GM18505 (cell line): ENCODE measurements at regions not wholly inside any gene's neighbourhood (a gene's known extent, or its start where the extent isn't known, plus 50 kb on each side); places are given as distances from the start of the nearest gene placed in this dataset.

Experiments
- ATAC-seq: cut with Tn5 transposase; IDR thresholded peaks from one replicate; pipeline ENCODE4 v1.9.1; 2021; ENCODE audit not compliant: unreplicated experiment
- POLR2A ChIP-seq: IDR thresholded peaks from 4 replicates; pipeline ENCODE4 v1.6.1; 2011; ENCODE audit warnings: borderline replicate concordance; ENCODE audit not compliant: insufficient read depth, insufficient read length; ENCODE audit errors: extremely low read depth

GRCh38 chr7:46745707-46746090 is 824.6 kb upstream of the IGFBP3 start:
- TF ChIP-seq POLR2A = no peak
- ATAC-seq = no peak

DNA sequence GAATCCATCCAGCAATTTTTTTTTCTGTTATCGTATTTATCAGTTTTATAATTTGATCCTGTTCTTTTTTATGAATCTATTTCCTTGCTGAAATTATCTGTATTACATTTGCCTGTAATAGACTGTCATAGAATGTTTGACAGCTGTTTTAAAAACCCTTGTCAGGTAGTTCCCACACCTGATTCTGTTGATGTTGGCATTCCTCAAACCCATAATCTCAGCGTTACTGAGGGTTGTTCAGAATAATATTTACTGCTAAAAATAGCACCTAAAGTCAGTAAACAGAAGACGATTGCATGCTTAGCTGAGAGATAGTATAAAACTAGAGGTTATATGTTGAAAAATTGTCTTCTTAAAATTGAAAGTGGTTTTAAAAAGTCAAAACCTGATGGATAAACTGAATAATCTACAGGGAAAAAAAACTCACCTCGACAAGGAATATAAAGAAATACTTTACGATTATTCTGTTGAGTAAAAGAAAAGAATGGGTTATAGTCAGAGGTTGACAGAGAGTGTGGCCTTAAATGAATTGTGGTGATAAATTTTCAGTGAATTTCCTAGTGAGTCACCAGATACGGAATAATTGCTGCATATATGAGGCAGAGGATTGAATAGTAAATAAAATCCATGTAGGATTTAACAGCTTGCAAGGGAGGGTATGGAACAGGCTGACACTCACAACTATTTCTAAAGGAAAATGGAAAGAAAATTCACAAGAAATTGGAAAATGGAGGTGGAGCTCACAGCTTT is 824.1 kb upstream of the IGFBP3 start:
- ATAC-seq = no peak
- TF ChIP-seq POLR2A = no peak

GRCh38 chr7:46742601-46743000 is 821.5 kb upstream of the IGFBP3 start:
- no peak for TF ChIP-seq POLR2A
- no peak for ATAC-seq

- no peak for ATAC-seq
- TF ChIP-seq POLR2A = no peak
Observed at GRCh38 chr7:46741938-46742540, 821.0 kb upstream of the IGFBP3 start.

DNA sequence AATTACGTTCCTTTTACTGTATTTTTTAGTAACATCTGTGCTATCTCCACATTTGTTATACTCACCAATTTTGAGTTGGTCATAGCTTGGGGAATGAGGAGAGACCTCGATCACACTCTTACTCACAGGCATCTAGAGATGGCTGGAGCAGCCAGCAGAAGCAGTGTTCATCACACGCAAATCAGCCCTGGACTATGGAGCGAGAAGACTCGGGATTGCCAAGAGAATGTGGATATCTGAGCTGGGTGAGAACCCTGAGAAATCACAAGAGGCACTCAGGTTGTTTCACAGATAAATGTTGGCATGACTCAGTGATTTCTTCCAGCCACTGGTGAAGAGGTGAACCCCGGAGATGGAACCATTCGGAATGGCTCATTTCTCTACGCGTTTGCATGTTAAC is 820.1 kb upstream of the IGFBP3 start:
- TF ChIP-seq POLR2A = no peak

DNA sequence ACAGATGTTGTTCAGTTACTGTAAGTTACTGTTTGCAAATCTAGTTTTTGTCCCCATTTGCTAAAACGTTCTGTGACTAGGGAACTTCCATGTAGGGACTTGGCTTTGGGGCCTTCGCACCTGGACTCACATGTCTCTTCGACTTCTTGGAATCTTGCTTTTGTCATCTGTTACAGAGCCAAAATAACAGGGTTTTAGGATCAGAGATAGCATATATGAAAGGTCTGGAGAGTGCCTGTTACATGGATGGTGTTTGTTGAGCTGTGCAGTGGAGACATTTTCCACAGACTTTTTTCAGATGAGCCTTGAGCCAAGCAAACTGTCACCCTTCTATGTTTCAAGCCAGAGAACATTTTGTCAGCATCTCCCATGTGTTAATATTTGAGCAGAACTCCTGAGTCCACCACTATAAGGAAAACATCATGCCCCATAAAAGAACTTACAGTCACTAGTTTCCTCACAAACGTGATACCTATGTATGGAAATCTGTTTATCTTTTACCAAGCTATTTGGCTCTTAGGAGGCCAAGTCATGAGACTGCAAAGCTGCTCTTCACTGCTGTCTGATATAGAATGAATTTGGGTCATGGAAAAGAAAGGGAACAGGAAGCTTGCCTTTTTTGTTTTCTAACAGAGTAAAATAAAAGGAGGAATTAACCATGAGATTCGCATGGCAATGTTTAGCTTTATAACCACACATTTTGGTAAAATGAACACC is 818.6 kb upstream of the IGFBP3 start:
- no peak for TF ChIP-seq POLR2A
- ATAC-seq = no peak

More for the DNA sequence above, 820.1 kb upstream of the IGFBP3 start:
- no peak for ATAC-seq

DNA sequence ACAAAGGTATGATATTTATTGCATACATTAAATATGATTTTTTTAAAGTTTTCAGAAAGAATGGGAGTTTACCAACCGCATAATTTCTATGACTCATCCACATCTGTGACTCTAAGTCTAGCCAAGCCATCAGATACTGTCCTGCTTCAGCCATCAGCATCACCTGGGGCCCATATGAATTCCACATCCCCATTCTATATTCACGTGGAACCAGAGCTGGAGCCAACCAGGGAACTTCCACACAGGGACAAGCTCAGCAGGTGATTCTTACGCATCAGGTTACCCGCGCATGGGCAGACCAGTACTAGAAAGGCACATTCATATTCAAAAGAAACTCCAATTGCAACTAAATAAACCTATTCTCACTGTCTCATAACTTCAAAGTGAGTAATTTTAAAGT is 817.7 kb upstream of the IGFBP3 start:
- TF ChIP-seq POLR2A = no peak
- ATAC-seq = no peak

DNA sequence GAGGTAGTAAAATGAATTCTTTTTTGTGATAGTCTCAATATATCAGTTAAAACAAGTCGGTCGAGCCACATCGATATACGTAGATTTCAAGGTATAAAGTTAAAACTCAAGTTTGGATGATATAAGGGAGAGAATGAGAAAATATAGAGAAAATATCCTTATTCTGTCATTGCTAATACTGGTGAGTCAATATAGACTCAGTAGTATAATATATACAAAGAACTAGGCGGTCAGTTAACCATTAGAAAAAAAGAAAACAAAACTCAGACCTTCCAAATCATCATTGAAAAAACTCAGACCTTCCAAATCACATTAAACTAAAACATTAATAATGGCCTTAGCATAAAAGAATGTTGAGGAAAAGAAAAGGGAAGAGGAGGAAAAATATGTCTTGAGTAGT is 817.1 kb upstream of the IGFBP3 start:
- no peak for ATAC-seq
- TF ChIP-seq POLR2A = no peak

GRCh38 chr7:46725838-46726237 is 804.8 kb upstream of the IGFBP3 start:
- TF ChIP-seq POLR2A = no peak
- no peak for ATAC-seq

GRCh38 chr7:46725136-46725535 is 804.1 kb upstream of the IGFBP3 start:
- no peak for ATAC-seq
- TF ChIP-seq POLR2A = no peak

DNA sequence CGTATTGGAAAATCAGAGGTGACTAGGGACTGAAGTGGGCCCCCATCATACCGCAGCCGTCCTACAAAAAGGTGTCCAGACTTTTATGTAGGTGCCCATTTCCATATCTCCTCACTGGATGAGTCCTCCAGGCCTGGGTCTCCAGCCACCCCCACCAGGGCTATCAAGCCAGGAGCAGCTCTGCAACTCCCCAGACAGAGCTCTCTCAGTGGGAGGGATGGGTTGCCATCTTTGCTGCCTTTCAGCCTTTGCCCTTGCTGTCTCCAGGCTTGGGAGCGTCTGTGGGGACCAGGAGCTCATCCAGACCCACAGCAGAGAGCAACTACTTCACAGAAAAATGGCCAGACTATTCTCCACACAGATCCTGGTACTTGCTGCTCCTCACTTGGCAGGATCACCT is 802.7 kb upstream of the IGFBP3 start:
- ATAC-seq = no peak
- no peak for TF ChIP-seq POLR2A

GRCh38 chr7:46723003-46723402 is 801.9 kb upstream of the IGFBP3 start:
- no peak for TF ChIP-seq POLR2A
- ATAC-seq = no peak

GRCh38 chr7:46720761-46721160 is 799.7 kb upstream of the IGFBP3 start:
- TF ChIP-seq POLR2A = no peak
- ATAC-seq = no peak

DNA sequence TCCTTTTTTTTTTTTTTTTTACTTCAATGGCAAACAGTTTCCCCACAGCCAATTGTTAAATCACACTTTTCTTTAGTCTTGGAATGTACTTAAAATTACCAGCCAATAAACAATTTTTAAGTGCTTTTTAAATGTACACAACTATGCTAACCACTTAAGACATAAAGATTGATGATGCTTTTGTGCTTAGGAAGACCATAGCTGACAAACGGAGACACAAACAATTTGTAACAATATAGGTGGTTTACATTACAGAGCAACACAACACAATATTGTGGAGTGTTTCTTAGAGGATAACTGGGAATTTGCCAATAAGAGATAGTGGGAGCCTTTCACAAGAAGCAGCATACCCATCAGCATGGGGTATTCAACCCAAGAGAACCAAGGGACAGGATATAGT is 798.5 kb upstream of the IGFBP3 start:
- no peak for TF ChIP-seq POLR2A
- no peak for ATAC-seq
